ENCODE measurements at regions not wholly inside any gene's neighbourhood (a gene's known extent, or its start where the extent isn't known, plus 50 kb on each side); places are given as distances from the start of the nearest gene placed in this dataset.

DNA sequence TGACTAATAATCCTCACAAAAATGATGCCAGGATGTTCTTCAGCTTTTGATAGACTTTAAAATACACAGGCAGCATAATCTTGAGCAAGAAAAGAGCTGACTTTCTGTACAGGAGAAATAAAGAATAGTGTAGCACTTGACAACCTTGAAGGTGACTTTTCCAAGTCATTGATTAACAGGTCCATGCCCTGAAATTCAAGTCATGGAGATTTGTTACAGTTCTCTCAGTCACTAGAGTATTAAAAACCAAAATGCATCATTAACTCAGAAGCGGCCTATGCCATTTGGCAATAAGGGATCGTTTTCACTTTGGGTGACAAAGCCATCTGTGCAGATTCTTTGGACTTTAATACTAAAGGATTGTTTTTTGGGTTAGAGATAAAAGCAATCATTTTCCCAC lies 692.7 kb upstream of the SGO1 start:
- TF ChIP-seq, protein P1, sequence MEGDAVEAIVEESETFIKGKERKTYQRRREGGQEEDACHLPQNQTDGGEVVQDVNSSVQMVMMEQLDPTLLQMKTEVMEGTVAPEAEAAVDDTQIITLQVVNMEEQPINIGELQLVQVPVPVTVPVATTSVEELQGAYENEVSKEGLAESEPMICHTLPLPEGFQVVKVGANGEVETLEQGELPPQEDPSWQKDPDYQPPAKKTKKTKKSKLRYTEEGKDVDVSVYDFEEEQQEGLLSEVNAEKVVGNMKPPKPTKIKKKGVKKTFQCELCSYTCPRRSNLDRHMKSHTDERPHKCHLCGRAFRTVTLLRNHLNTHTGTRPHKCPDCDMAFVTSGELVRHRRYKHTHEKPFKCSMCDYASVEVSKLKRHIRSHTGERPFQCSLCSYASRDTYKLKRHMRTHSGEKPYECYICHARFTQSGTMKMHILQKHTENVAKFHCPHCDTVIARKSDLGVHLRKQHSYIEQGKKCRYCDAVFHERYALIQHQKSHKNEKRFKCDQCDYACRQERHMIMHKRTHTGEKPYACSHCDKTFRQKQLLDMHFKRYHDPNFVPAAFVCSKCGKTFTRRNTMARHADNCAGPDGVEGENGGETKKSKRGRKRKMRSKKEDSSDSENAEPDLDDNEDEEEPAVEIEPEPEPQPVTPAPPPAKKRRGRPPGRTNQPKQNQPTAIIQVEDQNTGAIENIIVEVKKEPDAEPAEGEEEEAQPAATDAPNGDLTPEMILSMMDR (IDR thresholded peaks at IDR 0.05; ENCODE audit: low read depth, low read length): no peak
- TF ChIP-seq POLR2A (IDR thresholded peaks at IDR 0.05; ENCODE audit: extremely low read depth, insufficient read length): no peak

Data from NB4 (cell line).